HG02610 (cell line): ENCODE measurements at regions not wholly inside any gene's neighbourhood (a gene's known extent, or its start where the extent isn't known, plus 50 kb on each side); places are given as distances from the start of the nearest gene placed in this dataset.
"Not testable (repeated sequence)": the region's sequence is repeated elsewhere in the genome, so short reads cannot be mapped to it uniquely, and the experiment has no call there.

ENCODE experiments used
- ATAC-seq: cut with Tn5 transposase; IDR thresholded peaks from one replicate; pipeline ENCODE4 v1.9.1; 2021; ENCODE audit warnings: mild to moderate bottlenecking, moderate library complexity; ENCODE audit not compliant: unreplicated experiment

DNA sequence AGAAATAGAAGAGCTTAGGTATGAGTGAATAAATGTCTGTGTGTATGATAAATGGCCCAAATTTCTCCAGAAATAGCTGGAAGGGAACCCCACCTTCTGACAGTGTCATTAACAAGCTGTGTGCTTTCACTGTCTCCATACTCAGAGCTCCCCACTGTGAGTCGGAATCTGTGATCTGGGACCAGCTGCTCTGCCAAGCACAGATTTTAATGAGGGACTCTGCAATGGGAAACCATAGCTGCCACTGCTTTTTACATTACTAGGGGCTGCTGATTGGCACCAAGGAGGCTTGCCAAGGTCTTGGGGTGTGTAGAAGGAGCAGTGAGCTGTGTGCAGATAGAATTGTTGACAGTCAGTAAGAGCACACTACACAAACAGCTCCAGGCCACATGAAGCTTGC, 244.2 kb upstream of the CCDC196 start:
- no peak for ATAC-seq

DNA sequence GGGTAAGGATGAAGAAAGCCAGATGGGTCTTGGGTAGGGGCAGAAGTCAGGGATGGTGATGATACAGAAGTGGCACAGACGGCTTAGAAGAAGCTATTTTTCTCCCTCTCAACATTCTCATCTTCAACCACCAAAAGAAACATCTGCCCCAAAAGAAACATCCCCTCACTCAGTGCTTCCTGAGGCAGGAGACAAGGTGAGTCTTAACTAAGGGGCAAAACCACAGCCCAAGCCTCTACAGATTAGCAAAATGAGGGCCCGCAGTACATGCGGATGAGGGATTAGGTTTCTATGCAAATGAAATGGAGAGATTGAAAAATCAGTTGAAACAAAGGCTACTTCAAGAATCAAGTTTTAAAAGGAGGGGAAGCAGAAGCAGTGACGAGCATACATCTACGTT, 241.3 kb upstream of the CCDC196 start:
- ATAC-seq: no peak

DNA sequence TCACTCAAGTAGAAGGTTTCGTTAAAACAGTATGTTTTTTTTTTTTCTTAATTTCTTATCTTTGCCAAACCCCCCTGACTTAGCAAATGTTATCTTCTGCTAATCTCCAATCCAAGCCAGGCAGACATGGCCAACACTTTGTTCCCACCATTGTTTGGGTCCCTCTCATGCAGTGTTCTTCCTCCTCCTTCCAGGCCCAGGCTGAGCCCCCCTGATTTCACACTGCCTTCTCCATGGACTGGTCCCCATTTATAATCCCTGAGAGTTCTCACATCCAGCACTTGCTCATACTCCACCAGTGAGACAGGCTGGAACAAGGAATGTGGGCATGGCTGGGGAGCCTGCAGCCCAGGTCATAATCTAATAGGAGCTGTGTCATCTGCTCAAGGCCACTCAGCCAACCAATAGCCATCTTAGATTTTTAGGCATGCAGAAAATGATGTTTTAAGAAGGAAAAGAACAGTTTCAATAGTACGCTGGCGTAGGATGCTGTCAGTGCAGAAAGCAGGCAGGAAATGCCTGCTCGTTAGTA, 238.4 kb upstream of the CCDC196 start:
- no peak for ATAC-seq

DNA sequence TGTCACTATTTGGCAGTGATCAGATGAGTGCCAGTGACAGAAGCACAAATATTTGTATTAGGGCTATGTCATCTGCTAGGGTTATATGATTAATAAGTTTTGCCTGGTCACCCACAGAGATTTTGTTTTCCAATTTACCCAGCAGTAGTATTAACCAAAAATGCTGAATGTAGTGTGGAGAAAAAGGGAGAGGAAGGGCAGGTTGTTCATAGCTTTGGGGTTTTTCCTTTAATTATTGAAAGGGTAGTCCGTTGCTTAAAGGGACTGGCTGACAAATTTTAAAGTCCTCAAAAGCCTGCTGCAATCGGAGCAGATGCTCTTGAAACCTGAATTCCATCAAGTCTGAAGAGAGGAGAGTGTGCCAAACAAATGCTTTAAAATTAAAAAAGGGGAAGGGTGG, 237.9 kb upstream of the CCDC196 start:
- ATAC-seq: no peak

DNA sequence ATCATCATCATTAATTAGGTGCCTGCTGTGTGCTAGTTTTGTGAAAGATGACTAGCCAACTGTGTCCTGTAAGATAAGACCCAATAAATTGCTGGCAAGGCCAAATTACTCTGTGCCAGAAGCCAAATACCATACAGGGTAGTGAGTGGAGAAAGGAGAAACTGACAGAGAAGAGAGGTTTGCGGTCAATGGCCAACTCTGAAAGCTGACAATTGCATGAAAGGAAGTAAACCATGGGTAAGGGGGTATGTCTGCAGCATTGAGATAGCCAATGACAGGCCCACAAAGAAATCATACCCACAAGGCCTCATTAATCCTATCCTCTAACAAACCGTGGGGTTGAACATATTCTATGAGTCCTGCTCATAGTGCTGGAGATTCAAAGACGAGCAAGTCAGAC, 236.6 kb upstream of the CCDC196 start:
- ATAC-seq: no peak

DNA sequence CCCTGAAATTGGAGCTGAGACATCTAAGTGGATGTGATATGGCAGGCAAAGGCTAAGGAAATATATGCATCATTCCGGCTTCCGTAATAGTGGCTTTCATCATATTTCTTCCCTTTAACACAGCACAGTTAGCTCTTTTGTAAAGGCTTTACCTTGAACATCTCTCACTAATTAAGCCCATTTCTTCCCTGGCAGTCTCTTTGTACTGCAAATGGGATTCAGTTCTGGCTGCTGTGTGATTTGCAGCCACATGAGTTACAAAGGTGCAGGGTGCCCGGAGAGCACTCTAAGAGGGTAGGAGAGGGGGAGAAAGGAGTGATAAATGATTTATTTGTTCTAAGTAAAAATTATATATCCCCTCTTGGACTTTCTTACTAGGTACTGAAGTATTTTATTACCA, 232.1 kb upstream of the CCDC196 start:
- ATAC-seq: no peak

DNA sequence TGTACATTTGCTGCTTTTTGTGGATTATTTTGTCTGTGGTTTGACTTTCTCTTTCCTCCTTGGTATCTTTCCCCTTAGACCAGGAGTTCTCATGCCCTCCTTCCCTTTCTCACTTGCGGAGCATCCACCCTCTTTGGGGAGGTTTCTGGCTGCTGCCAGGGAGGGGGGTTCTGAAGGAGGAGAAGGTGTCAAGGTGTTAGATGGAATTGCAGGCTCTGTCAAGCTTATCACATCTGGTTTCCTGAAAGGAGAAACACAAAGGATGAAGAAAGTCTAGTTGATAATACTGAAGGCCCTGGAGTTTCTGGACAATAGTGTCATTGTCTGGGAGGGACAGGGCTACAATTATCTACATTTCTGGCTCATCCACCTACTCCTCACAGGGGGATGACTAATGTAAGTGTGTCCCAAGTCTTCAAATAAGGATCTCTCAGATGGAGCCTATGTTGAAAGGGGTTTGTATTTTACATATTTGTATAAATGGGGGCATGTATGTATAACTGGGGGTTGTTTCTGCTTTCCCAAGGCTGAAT, 217.3 kb upstream of the CCDC196 start:
- no peak for ATAC-seq

- ATAC-seq: no peak
Measured at GRCh38 chr14:66272221-66272620, 213.9 kb upstream of the CCDC196 start.

- ATAC-seq: no peak
Measured at GRCh38 chr14:66273261-66273832, 212.8 kb upstream of the CCDC196 start.

GRCh38 chr14:66278418-66278817, 207.8 kb upstream of the CCDC196 start:
- ATAC-seq: not testable (repeated sequence)

GRCh38 chr14:66281036-66281776, 205.0 kb upstream of the CCDC196 start:
- ATAC-seq: no peak

GRCh38 chr14:66284346-66284745, 201.8 kb upstream of the CCDC196 start:
- ATAC-seq: no peak

DNA sequence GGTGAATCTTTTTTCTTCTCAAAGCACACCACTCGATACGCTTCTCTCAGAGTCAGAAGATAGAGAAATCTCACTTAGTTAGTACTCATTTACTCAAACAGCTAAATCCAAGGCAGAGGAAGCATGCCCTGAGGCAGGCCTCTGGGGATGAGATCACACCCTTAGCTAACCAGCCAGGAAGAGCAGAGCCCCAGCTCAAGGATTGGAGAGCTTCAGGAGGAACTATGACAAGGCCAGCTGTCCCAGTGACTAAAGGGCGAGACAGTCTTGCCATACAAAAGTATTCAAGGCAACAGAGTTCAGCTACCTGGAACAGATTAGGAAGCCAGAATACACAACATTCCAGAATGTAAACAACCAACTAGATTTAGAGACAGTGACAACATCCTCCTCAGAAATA, 197.7 kb upstream of the CCDC196 start:
- ATAC-seq: no peak

DNA sequence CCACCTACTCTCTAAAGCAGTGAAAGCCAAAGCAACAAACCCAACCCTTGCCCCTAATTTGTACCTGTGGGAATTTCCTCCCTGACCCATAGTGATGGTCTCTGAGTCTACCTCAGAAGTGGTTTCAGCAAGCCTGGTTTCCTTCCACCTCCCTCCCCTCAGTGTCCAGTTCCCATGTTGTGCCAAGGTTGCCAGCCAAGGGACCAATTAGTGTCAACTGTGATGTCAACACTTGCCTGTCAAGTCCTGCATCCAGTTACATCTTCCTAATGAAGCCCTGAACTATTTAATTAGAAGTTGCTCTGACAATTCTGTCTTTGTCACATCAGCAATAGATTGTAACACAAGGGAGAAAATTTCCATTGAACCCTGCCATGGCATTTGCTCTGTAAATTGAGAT, 194.4 kb upstream of the CCDC196 start:
- no peak for ATAC-seq

- ATAC-seq: no peak
Measured at GRCh38 chr14:66293533-66294105, 192.6 kb upstream of the CCDC196 start.

DNA sequence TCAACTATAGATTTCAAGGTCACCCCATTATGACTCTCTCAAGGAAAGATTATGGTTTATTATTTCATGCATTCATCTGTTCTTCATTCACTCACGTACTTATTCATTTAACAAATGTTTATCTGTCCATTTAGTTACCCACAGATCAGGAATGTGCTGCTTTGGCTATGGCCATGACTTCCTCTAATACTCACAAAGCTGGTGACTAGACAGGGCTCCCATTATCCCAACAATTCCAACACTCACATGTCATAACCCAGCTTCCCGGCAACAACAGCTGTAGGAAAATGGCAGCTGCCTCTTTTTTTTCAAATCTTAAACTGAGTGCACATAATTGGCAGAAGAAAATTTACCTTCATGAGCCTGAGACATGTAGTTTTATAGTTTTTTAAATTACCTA, 190.8 kb upstream of the CCDC196 start:
- ATAC-seq: no peak

GRCh38 chr14:66300886-66301285, 185.3 kb upstream of the CCDC196 start:
- no peak for ATAC-seq

GRCh38 chr14:66306101-66306500, 180.1 kb upstream of the CCDC196 start:
- no peak for ATAC-seq

GRCh38 chr14:66311058-66311457, 175.1 kb upstream of the CCDC196 start:
- no peak for ATAC-seq

DNA sequence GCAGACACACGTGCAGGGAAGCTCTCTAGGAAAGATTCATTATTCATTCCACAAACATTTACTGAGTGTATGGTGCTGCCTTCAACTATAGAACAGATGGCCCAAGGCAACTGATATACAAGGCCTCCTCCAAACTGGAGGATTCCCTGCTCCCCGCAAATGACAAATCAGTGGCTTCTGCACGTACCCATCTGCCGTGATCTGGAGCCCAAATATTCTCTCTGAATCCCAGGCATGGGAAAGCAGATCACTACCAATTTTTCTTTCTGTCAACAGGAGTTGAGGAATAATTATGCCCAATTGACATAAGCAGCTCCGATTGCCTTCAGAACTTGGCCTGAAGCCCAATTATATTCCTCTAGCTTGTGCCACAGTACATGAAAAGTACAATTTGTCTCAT, 174.2 kb upstream of the CCDC196 start:
- ATAC-seq: no peak

GRCh38 chr14:66312451-66312850, 173.7 kb upstream of the CCDC196 start:
- ATAC-seq: no peak

- ATAC-seq: no peak
Measured at GRCh38 chr14:66315098-66315497, 171.1 kb upstream of the CCDC196 start.
